Activated naive CD8-positive, alpha-beta T cell treated with anti-CD3 and anti-CD28 coated beads, Interleukin-2, amount 10 ng/mL, durations not matched to agents 7 days and 5 days (primary cell): ENCODE measurements at regions not wholly inside any gene's neighbourhood (a gene's known extent, or its start where the extent isn't known, plus 50 kb on each side); places are given as distances from the start of the nearest gene placed in this dataset.
A peak's percentile ranks its signal among the peaks of the same experiment; 100 is the strongest.

ENCODE experiments used
- ATAC-seq: fragments of 150-1000 bp; cut with Tn5 transposase; one replicate; pipeline ENCODE4 v1.10.0; 2021; ENCODE audit warnings: low read depth, moderate library complexity
- POLR2A ChIA-PET: fragments of 350-600 bp; sonication (Branson Sonifier 250); formaldehyde crosslinking; loops from one replicate; lab custom pipeline; 2021; ENCODE audit warnings: antibody characterized with exemption; lab: Charles Lee
- DNase-seq: peaks from one replicate; pipeline ENCODE4 v3.0.0; 2021
- H3K27ac Mint-ChIP-seq: one replicate; pipeline ENCODE4 v1.8.0; 2022; ENCODE audit warnings: mild to moderate bottlenecking, mixed read lengths
- H3K27me3 Mint-ChIP-seq: one replicate; pipeline ENCODE4 v1.8.0; 2022; ENCODE audit warnings: mild to moderate bottlenecking, moderate library complexity, mixed read lengths
- H3K36me3 Mint-ChIP-seq: one replicate; pipeline ENCODE4 v1.8.0; 2021; ENCODE audit warnings: mild to moderate bottlenecking, mixed read lengths
- H3K4me1 Mint-ChIP-seq: one replicate; pipeline ENCODE4 v1.8.0; 2021; ENCODE audit warnings: mixed read lengths
- H3K4me3 Mint-ChIP-seq: one replicate; pipeline ENCODE4 v1.8.0; 2022; ENCODE audit warnings: mild to moderate bottlenecking, moderate library complexity, mixed read lengths
- H3K9me3 Mint-ChIP-seq: one replicate; pipeline ENCODE4 v1.8.0; 2021; ENCODE audit warnings: mixed read lengths

- Mint-ChIP-seq H3K9me3 (no peaks in the 10 kb centered on the region), H3K36me3 (no peaks in the 10 kb centered on the region), H3K27me3 (peaks cover 22% of the 10 kb centered on the region), H3K4me1 (no peaks in the 10 kb centered on the region), H3K4me3 (no peak overlapping the region), H3K27ac (no peak overlapping the region)
- DNase-seq: no peak
- ATAC-seq: no peak
- POLR2A ChIA-PET: no interaction called here
These were observed 51.4 kb upstream of the TMEM132E start for GRCh38 chr17:34527908-34528470.

DNA sequence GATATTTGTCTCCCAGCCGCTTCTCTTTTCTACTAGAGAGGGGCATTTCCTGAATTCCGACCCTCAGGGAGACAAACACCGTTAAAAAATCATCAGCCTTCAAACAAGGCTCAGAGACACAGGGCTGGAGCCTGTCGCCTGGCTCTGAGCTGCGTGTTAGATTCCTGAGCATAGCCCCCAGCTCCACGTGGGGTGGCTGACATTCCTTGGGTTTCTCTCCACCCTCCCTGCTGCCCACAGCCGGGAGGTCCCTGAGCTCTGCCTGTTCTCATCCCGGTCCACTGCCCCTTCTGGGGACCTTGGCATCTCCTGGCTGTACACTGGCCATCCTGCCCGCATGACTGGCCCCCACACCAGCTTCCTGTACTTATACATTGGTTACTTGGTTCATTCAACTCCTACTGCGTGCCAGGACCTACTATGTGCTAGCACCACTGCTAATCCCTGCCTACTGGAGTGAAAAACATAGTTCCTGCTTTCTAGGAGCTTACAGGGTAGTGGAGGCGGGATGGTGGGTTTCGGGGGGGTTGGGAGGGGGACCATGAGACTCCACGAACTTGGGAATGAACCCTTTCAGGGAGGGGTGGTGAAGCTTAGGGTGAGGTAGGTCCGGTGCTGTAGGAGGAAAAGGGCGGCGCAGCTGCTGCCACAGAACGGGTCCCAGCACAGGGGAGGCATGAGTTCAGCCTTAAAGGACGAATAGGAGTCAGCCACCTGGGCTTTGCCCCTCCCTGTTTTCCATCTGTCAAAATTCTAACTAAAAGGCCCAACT is 52.1 kb upstream of the TMEM132E start:
- Mint-ChIP-seq H3K27ac (no peak overlapping the region), H3K4me1 (no peaks in the 10 kb centered on the region), H3K36me3 (no peaks in the 10 kb centered on the region), H3K9me3 (no peaks in the 10 kb centered on the region), H3K4me3 (no peak overlapping the region), H3K27me3 (peaks cover 18% of the 10 kb centered on the region)
- ATAC-seq (no peak), DNase-seq (no peak)
- POLR2A ChIA-PET: no interaction called here

GRCh38 chr17:34525651-34526050 is 53.7 kb upstream of the TMEM132E start:
- no peak for ATAC-seq
- peaks cover 16% of the 10 kb centered on the region for H3K27me3 Mint-ChIP-seq
- H3K4me1 Mint-ChIP-seq: no peaks in the 10 kb centered on the region
- no peak for DNase-seq
- H3K4me3 Mint-ChIP-seq: no peak overlapping the region
- no peaks in the 10 kb centered on the region for H3K9me3 Mint-ChIP-seq
- no peak overlapping the region for H3K27ac Mint-ChIP-seq
- H3K36me3 Mint-ChIP-seq: no peaks in the 10 kb centered on the region
- POLR2A ChIA-PET: no interaction called here

- Mint-ChIP-seq H3K36me3 (no peaks in the 10 kb centered on the region), H3K4me1 (no peaks in the 10 kb centered on the region), H3K4me3 (no peak overlapping the region), H3K9me3 (no peaks in the 10 kb centered on the region), H3K27me3 (peaks cover 11% of the 10 kb centered on the region), H3K27ac (no peak overlapping the region)
- no peak for DNase-seq
- ATAC-seq: no peak
- POLR2A ChIA-PET: no interaction called here
These were observed 57.4 kb upstream of the TMEM132E start for GRCh38 chr17:34521955-34522354.

- H3K27me3 Mint-ChIP-seq: peaks cover 11% of the 10 kb centered on the region
- no peak overlapping the region for H3K4me3 Mint-ChIP-seq
- ATAC-seq: no peak
- no peaks in the 10 kb centered on the region for H3K9me3 Mint-ChIP-seq
- DNase-seq: peak; percentile 40
- no peak overlapping the region for H3K27ac Mint-ChIP-seq
- H3K36me3 Mint-ChIP-seq: no peaks in the 10 kb centered on the region
- H3K4me1 Mint-ChIP-seq: no peaks in the 10 kb centered on the region
- POLR2A ChIA-PET: no interaction called here
These were observed 60.1 kb upstream of the TMEM132E start for GRCh38 chr17:34519282-34519681.

DNA sequence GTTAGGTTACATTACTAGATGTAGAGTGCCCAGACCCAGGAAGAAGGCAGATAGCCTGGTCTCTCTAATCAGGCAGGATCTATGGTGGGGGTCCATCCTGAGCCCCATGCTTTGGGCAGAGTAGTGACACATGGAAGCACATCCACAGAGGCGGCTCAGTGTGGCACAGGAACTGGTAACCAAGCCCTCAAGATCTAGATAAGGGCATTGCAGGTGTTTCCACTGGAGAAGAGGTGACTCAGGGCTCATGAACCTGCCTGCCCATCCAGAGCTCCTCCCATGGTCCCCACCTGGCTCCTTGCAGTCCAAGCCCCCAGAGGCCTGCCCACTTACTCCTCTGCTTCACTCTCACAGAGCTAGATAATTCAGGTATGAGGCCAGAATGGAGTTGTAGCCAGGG is 62.0 kb upstream of the TMEM132E start:
- Mint-ChIP-seq H3K4me1 (no peaks in the 10 kb centered on the region), H3K27me3 (peaks cover 12% of the 10 kb centered on the region), H3K27ac (no peak overlapping the region), H3K9me3 (no peaks in the 10 kb centered on the region), H3K4me3 (no peak overlapping the region), H3K36me3 (no peaks in the 10 kb centered on the region)
- POLR2A ChIA-PET: no interaction called here
- ATAC-seq: no peak
- no peak for DNase-seq

GRCh38 chr17:34511931-34512330 is 67.5 kb upstream of the TMEM132E start:
- no peaks in the 10 kb centered on the region for H3K4me1 Mint-ChIP-seq
- H3K4me3 Mint-ChIP-seq: no peak overlapping the region
- H3K27me3 Mint-ChIP-seq: peaks cover 34% of the 10 kb centered on the region

DNA sequence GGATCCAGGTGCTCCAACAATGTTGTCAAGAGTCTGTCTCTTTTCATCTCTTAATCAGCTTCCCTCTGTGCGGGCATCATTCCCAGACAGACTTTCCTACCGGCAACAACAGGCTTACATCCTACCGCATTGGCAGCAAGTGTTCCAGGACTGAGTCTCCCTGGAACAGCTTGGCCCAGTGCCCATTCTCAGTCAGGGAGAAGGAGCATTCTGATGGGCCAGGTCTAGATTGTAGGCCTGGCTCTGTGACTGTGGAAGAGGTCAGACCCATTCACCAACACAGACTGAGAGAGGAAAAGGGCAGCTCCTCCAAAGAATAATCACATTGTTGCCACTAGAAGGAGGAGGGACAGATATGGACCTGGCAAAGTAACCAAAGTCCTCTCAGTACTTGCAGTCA is 68.1 kb upstream of the TMEM132E start:
- Mint-ChIP-seq H3K36me3 (no peaks in the 10 kb centered on the region), H3K27ac (no peak overlapping the region), H3K4me1 (no peaks in the 10 kb centered on the region), H3K9me3 (no peaks in the 10 kb centered on the region), H3K27me3 (peaks cover 31% of the 10 kb centered on the region), H3K4me3 (no peak overlapping the region)
- ATAC-seq (no peak), DNase-seq (no peak)
- POLR2A ChIA-PET: no interaction called here

More at GRCh38 chr17:34511931-34512330, 67.5 kb upstream of the TMEM132E start:
- ATAC-seq (no peak), DNase-seq (no peak)
- POLR2A ChIA-PET: no interaction called here
- Mint-ChIP-seq H3K27ac (no peak overlapping the region), H3K36me3 (no peaks in the 10 kb centered on the region), H3K9me3 (no peaks in the 10 kb centered on the region)

GRCh38 chr17:34504814-34505484 is 74.4 kb upstream of the TMEM132E start:
- no peaks in the 10 kb centered on the region for H3K36me3 Mint-ChIP-seq
- H3K4me3 Mint-ChIP-seq: no peak overlapping the region
- POLR2A ChIA-PET: no interaction called here
- ATAC-seq: no peak
- peaks cover 8% of the 10 kb centered on the region for H3K4me1 Mint-ChIP-seq
- H3K27ac Mint-ChIP-seq: no peak overlapping the region
- H3K27me3 Mint-ChIP-seq: peaks cover 25% of the 10 kb centered on the region
- no peaks in the 10 kb centered on the region for H3K9me3 Mint-ChIP-seq
- DNase-seq: no peak

- Mint-ChIP-seq H3K27me3 (peaks cover 19% of the 10 kb centered on the region), H3K36me3 (no peaks in the 10 kb centered on the region), H3K4me1 (peaks cover 8% of the 10 kb centered on the region), H3K27ac (no peak overlapping the region), H3K9me3 (no peaks in the 10 kb centered on the region), H3K4me3 (no peak overlapping the region)
- POLR2A ChIA-PET: no interaction called here
- no peak for DNase-seq
- no peak for ATAC-seq
These were observed 75.7 kb upstream of the TMEM132E start for GRCh38 chr17:34503528-34504195.

DNA sequence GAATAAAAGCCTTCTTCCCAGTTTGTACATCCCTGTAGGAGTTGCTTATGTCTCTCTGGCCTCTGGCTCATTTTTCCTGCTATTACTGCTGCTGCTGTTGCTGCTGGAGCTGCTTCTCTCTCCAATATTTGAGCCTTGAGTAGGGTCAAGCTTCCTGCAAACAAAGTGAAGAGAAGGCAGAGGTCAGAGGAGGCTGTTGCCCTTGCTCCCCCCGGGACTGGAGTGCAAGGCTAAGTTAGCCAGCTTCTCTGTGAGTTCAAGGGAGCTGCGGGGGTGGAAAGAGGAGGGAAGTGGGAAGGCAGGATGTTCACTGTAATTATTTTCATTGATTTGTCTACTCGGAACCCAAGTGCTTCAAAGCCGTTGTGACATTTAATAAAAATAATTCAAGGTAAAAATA is 77.0 kb upstream of the TMEM132E start:
- H3K27ac Mint-ChIP-seq: no peak overlapping the region
- H3K36me3 Mint-ChIP-seq: no peaks in the 10 kb centered on the region
- H3K4me3 Mint-ChIP-seq: no peak overlapping the region
- no peak for DNase-seq
- peaks cover 8% of the 10 kb centered on the region for H3K4me1 Mint-ChIP-seq
- ATAC-seq: no peak
- POLR2A ChIA-PET: no interaction called here
- no peaks in the 10 kb centered on the region for H3K9me3 Mint-ChIP-seq
- H3K27me3 Mint-ChIP-seq: peaks cover 11% of the 10 kb centered on the region

DNA sequence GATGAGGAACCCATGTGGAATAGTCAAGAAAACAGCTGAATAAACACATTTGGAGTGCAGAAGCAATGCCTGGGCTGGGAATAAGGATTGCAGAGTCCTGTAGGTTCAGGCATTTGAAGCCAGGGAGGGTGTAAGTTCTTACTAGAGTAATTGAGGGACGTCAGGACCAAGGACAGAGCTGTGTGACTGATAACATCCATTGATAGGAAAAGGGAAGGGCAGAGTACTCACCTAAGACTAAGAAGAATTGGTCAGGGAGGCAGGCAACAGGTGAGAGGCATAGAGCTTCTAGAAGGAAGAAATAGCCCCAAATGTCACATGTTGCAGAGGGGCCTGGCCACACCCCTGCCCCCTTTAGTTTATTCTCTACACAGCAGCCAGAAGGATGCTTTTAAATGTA is 79.8 kb upstream of the TMEM132E start:
- no peak for DNase-seq
- H3K36me3 Mint-ChIP-seq: no peaks in the 10 kb centered on the region
- no peak overlapping the region for H3K4me3 Mint-ChIP-seq
- POLR2A ChIA-PET: no interaction called here
- peaks cover 17% of the 10 kb centered on the region for H3K27me3 Mint-ChIP-seq
- H3K27ac Mint-ChIP-seq: no peak overlapping the region
- no peak for ATAC-seq
- H3K9me3 Mint-ChIP-seq: no peaks in the 10 kb centered on the region
- peaks cover 4% of the 10 kb centered on the region for H3K4me1 Mint-ChIP-seq

GRCh38 chr17:34493917-34494316 is 85.5 kb upstream of the TMEM132E start:
- POLR2A ChIA-PET: no interaction called here
- H3K4me1 Mint-ChIP-seq: no peaks in the 10 kb centered on the region
- no peak overlapping the region for H3K27ac Mint-ChIP-seq
- ATAC-seq (no peak), DNase-seq (no peak)
- H3K9me3 Mint-ChIP-seq: no peaks in the 10 kb centered on the region
- H3K36me3 Mint-ChIP-seq: no peaks in the 10 kb centered on the region
- peaks cover 19% of the 10 kb centered on the region for H3K27me3 Mint-ChIP-seq
- no peak overlapping the region for H3K4me3 Mint-ChIP-seq
